ENCODE measurements at regions not wholly inside any gene's neighbourhood (a gene's known extent, or its start where the extent isn't known, plus 50 kb on each side); places are given as distances from the start of the nearest gene placed in this dataset.

DNA sequence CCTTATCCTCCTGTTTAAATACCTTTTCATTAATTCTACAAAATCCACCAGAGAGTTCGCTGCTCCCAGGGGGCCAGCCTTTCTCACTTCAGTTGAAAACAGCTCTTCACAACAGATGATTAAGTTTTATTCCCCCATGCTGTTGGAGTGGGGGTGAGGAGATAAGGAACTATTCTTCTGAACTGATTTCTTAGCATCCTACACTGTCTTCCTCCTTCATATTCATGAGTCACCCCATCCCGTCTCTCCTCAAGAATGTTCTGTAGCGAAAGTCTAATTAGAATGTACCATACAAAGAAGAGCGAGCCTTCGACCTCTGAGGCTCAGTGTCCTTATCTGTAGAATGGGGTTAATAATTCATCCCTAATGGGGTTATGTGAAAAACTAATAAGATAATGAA lies 138.0 kb downstream of the PIK3R1 start:
- TF ChIP-seq, protein P1, sequence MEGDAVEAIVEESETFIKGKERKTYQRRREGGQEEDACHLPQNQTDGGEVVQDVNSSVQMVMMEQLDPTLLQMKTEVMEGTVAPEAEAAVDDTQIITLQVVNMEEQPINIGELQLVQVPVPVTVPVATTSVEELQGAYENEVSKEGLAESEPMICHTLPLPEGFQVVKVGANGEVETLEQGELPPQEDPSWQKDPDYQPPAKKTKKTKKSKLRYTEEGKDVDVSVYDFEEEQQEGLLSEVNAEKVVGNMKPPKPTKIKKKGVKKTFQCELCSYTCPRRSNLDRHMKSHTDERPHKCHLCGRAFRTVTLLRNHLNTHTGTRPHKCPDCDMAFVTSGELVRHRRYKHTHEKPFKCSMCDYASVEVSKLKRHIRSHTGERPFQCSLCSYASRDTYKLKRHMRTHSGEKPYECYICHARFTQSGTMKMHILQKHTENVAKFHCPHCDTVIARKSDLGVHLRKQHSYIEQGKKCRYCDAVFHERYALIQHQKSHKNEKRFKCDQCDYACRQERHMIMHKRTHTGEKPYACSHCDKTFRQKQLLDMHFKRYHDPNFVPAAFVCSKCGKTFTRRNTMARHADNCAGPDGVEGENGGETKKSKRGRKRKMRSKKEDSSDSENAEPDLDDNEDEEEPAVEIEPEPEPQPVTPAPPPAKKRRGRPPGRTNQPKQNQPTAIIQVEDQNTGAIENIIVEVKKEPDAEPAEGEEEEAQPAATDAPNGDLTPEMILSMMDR (IDR thresholded peaks at IDR 0.05) = no peak
- TF ChIP-seq EP300 (IDR thresholded peaks at IDR 0.05; ENCODE audit: borderline replicate concordance in 1 of 2, low read depth in 1 of 2, low read length in 1 of 2) (no peak), SIN3A (IDR thresholded peaks at IDR 0.05; ENCODE audit: borderline replicate concordance, low read depth, low read length) (no peak), NRF1 (IDR thresholded peaks at IDR 0.05; ENCODE audit: low read depth, low read length) (no peak), SMC3 (IDR thresholded peaks at IDR 0.05; ENCODE audit: low read depth, low read length) (no peak), TAF1 (IDR thresholded peaks at IDR 0.05; ENCODE audit: borderline replicate concordance, low read depth, low read length) (no peak), EZH2phosphoT487 (IDR thresholded peaks at IDR 0.05; ENCODE audit: borderline replicate concordance, low read depth) (no peak), MAX (IDR thresholded peaks at IDR 0.05; ENCODE audit: low read depth) (no peak), FOXM1 (IDR thresholded peaks at IDR 0.05; ENCODE audit: low read depth) (no peak), POLR2AphosphoS5 (IDR thresholded peaks at IDR 0.05; ENCODE audit: low read depth, low read length) (no peak), RXRA (IDR thresholded peaks at IDR 0.05; ENCODE audit: borderline replicate concordance, low read depth) (no peak), MEF2A (IDR thresholded peaks at IDR 0.05; ENCODE audit: borderline replicate concordance, low read depth) (no peak), PBX3 (IDR thresholded peaks at IDR 0.05) (no peak)
- TF ChIP-seq, protein P2, sequence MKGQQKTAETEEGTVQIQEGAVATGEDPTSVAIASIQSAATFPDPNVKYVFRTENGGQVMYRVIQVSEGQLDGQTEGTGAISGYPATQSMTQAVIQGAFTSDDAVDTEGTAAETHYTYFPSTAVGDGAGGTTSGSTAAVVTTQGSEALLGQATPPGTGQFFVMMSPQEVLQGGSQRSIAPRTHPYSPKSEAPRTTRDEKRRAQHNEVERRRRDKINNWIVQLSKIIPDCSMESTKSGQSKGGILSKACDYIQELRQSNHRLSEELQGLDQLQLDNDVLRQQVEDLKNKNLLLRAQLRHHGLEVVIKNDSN (IDR thresholded peaks at IDR 0.05; ENCODE audit: borderline replicate concordance, low read depth) = no peak
